ENCODE measurements at regions not wholly inside any gene's neighbourhood (a gene's known extent, or its start where the extent isn't known, plus 50 kb on each side); places are given as distances from the start of the nearest gene placed in this dataset.

DNA sequence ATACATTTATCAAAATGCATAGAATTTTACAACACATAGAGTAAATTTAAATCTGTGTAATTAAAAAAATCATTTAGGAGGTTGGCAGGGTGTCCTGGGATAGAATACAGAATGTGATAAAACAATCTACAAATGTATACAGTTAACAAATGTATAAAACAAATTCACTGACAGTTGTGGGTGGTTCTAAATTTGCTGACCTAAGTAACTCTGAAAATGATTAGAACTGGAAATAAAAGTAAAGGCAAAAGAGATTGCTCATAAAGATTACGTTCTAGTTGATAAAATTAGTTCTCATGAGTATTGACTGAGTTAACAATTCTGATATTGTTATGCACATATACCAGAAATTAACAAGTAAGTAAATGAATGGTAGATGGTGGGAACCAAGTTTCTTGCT is 1827.3 kb upstream of the FLRT2 start:
- TF ChIP-seq, protein P1, sequence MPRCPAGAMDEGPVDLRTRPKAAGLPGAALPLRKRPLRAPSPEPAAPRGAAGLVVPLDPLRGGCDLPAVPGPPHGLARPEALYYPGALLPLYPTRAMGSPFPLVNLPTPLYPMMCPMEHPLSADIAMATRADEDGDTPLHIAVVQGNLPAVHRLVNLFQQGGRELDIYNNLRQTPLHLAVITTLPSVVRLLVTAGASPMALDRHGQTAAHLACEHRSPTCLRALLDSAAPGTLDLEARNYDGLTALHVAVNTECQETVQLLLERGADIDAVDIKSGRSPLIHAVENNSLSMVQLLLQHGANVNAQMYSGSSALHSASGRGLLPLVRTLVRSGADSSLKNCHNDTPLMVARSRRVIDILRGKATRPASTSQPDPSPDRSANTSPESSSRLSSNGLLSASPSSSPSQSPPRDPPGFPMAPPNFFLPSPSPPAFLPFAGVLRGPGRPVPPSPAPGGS (IDR thresholded peaks at IDR 0.05), result no peak
- TF ChIP-seq CEBPB (IDR thresholded peaks at IDR 0.05) (no peak), HEYL (CRISPR knock-in tag; IDR thresholded peaks at IDR 0.05) (no peak), CHD2 (IDR thresholded peaks at IDR 0.05; ENCODE audit: low read length, partially characterized antibody) (no peak)
- TF ChIP-seq, protein P2, sequence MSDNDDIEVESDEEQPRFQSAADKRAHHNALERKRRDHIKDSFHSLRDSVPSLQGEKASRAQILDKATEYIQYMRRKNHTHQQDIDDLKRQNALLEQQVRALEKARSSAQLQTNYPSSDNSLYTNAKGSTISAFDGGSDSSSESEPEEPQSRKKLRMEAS (IDR thresholded peaks at IDR 0.05), result no peak
- TF ChIP-seq, protein P3, sequence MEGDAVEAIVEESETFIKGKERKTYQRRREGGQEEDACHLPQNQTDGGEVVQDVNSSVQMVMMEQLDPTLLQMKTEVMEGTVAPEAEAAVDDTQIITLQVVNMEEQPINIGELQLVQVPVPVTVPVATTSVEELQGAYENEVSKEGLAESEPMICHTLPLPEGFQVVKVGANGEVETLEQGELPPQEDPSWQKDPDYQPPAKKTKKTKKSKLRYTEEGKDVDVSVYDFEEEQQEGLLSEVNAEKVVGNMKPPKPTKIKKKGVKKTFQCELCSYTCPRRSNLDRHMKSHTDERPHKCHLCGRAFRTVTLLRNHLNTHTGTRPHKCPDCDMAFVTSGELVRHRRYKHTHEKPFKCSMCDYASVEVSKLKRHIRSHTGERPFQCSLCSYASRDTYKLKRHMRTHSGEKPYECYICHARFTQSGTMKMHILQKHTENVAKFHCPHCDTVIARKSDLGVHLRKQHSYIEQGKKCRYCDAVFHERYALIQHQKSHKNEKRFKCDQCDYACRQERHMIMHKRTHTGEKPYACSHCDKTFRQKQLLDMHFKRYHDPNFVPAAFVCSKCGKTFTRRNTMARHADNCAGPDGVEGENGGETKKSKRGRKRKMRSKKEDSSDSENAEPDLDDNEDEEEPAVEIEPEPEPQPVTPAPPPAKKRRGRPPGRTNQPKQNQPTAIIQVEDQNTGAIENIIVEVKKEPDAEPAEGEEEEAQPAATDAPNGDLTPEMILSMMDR (IDR thresholded peaks at IDR 0.05), result no peak
